ENCODE measurements at regions not wholly inside any gene's neighbourhood (a gene's known extent, or its start where the extent isn't known, plus 50 kb on each side); places are given as distances from the start of the nearest gene placed in this dataset.

DNA sequence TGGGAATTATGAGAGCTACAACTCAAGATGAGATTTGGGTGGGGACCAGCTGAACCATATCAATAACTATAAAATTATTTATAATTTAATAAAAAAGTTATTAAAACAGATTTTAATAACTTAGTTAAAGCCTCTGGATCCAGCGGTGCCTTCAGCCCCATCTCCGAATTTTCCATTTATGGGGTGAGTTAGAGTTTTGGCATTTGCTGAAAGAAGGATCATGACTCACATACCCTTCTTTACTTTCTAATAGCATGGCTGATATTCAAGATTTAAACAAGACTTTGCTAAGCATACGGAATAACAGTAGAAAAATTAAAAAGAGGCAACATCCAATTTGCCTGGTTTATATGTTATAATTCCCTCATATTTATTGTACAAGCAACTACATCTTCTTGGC, 94.5 kb downstream of the RDH14 start:
- DNase-seq (ENCODE audit: low spot score) = no peak

DNA sequence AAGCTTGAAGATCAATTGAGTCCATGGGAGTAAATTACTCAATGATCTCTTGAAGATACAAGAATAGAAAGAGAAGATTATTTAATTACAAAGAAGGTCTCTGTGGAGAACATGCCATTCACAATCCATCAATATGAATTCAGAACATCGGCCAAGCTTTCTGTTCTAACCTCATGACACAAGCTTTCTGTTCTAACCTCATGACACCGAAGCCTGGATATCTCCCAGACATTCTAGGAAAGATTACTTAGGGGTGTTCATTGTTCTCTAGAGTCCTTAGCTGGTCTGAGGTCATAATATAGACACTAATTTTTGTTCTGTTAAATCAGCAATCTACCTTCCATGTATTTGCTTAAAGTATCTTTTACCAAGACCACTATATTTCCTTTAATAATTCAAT, 95.5 kb downstream of the RDH14 start:
- DNase-seq (ENCODE audit: low spot score) = no peak

DNA sequence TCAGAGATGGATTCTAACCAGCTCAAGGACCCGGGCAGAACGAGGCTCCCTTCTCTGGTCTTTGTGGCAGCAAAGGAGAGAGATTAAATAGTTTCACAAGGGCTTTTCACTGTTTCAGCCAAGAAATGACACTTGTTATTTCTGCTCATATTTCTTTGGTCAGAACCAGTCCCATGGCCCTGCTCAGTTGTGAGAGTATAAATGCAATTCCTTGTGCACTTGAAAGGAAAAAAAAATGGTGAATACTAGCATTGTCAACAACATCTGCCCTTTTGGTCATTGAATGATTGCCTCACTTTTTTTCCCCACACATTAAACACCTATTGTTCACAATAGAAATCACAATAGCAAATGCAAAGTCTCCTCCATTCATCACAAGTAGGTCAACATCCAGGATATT, 104.4 kb downstream of the RDH14 start:
- no peak for DNase-seq (ENCODE audit: low spot score)

DNA sequence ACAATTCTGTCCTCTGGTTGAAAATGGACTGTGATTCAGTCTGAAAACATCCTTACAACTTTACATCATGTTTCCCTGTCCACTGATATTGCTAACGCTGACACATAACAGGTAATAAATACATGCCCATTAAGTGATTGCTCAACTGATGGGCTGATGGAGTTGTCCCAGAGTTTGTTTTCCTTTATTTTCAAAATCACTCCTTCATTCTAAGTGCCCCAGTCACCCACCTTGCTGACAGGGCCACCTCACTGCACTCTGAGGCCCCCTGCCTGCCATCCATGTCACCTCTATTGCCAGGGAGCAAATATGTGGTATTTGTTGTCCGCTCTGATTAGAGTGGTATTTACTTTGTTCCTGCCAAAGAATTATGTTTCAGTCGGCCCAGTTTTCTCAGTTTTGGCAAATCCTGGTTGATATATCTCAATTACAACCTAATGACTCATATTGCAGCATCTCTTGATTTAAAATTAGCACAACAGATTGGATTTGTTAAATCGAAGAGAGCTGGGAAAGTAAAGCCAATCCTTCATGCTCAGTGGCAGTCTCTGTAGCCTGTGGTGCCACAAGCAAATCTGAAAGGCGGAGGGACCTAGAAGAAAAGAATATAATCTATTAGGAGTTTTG, 105.1 kb downstream of the RDH14 start:
- peak; percentile 45 for DNase-seq (ENCODE audit: low spot score)

DNA sequence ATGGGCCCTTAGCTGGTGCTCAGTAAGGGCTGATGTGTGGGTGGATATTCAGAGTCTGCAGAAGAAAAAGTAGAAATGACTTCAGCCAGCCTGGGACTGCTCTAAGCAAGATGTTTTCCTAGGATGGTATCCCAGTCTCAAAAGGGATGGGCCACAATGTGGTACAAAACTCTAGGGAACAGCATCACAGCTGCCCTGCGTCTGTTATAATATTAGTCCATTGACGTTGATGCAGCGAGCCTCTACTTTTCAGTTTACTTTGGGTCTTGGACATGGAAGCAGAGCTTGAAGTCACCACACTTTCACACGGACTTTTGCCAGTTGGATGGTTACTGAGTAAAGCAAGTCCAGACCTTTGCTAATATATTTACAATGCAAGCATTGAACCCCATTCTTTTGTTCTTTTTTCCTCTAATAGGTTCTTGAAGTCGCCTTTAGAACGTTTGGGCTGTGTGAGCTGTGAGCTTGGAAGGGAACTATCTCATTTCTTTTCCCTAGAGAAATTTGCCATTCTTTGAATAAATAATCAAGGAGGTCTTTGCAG, 105.7 kb downstream of the RDH14 start:
- DNase-seq (ENCODE audit: low spot score) = no peak

DNA sequence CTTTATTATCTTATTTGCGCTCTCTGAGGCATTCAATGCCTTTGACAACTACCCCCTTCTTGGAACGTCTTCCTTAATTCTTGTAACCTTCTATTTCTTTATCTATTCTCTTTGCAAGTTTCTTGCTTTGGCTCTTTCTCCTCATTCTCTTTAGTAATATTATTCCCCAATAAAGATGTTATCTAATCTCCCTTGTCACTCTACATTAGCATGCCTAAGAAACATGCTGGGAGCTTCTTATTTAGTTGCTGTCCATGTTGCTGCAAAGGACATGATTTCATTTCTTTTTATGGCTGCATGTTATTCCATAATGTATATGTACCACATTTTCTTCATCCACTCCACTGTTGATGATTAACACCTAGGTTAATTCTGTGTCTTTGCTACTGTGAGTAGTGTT, 113.7 kb downstream of the RDH14 start:
- no peak for DNase-seq (ENCODE audit: low spot score)

DNA sequence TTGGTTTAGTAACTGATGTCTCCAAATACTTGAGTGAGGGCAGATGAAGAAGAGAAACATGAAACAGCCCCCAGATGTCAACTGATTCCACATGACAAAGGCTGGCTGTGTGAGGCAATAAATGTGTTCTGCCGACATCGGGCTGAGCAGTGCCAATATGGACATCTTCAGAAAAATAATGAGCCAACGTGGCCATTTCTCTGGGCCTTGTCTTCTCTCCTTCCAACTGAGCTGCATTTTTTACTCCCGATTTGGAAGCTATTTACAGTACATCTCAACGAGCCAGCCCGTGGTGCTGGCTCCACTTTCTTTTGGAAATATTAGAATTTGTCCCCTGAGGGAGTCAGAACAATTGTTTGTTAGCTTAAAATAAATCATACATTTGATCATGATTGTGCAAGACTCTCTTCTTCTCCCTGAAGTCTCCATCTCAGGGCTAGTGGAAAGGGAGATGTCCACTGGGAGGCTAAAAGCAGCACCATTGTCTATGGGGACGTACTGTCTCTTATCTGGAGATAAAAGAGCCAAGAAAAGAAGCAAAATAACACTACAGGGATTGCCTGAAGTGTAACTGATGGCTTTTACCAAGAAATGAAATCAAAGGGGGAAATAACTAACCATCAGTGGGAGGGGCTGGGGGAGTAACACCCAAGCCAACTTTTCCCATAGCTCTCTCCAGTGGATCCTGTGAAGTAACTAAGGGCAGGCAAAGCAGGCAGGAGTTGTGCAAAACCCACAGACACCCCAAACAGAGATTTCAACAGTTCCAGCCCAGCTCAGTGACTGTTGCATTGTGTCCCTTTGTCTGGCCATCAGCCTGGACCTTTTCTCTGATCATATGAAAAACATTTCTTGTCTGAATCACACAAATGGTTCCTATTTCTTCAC, 114.8 kb downstream of the RDH14 start:
- no peak for DNase-seq (ENCODE audit: low spot score)

DNA sequence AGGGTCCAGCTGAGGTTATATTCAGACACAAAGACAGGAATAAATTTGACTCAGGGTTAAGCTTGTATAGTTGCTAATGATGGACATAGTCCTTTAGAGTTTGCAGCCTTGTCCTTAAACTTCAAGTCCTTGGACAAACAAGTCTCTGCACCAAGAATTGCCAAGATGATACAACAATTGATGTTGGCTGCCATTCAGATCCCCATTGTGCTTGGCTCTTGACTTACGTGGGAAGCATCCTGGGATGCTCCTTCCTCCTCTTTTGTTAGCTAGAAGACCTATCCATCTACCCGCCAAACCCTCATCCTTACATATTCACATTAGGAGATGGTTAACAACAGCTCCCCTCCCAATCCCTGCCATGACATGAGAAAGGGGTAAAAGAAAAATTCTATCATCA, 115.6 kb downstream of the RDH14 start:
- DNase-seq (ENCODE audit: low spot score) = no peak

DNA sequence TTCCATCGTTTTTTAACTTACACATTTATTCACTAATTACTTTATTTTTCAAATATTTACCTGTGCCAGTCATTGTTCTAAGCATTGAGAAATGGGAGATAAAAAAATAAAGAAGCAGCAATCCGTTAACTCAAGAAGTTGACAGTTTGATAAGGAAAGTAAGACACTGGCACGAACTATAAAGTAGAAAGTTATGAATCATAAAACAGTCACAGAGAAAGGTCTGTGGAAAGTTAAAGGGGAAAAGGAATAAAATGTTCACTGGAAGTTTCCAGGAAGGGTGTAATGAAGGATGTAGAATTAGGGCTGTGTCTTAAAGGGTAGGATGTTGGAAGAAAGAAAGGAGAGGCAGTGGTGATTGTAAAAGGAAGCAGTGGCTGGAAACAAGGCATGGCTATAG, 118.9 kb downstream of the RDH14 start:
- DNase-seq (ENCODE audit: low spot score) = no peak

DNA sequence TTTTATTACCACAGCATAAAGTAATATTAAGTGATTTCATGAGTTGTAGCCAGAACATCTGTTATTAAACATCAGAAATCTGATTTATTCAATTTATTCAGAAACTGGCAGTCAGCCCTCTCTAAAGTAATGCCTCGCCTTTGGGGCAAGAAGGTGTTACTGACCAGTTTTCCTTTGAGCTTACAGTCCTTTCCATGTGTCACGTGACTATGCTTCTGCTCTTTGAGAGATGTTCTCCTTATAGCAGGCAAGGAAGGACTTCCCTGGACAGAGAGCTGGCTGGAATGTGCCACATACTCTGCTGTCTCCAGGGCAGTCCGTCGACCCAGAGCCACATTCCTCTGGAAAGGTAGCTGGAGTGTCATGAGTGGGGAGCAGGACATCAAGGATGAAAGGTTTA, 119.7 kb downstream of the RDH14 start:
- no peak for DNase-seq (ENCODE audit: low spot score)

DNA sequence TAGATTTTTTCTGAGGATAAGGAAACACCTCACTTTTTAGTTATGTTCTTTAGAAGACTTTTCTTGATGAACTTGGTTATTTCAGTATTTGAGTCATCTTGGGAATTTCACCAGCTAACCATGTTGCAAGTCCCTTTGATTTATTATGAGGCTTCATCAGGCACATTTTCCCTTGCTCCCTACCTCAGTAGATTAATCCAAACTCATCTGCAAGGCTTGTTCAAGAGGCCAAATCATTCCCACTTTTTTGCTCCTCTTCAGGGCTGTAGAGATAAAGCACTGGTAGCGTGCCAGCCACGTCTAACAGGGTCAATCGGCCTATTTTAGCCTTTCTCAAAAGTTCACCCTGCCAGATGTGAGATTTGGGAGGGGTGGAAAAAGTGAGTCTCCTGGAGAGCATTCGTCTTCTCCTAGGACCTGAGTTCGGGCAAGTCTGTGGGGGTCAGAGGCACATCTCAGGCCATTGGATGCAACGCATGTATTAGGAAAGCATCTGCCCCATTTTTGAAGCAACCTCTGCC, 120.3 kb downstream of the RDH14 start:
- no peak for DNase-seq (ENCODE audit: low spot score)

DNA sequence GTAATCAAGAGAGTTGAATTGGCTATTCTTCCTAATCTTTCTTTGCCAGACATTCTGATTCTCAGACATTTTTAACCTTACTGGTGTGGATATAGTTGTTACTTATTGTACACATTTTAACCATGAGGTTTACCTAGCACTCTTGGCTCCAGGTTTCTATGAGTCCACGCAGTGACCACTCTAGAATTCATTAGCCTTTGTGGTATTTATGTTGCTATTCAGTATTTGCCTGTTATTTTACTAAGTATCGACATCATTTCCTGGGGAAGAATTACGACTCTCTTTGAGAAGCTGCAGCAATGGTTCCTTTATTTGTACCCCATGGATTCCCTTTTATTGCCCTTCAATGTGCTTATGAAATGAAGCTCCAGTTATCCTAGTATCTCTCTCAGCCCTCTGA, 120.7 kb downstream of the RDH14 start:
- DNase-seq (ENCODE audit: low spot score) = no peak

DNA sequence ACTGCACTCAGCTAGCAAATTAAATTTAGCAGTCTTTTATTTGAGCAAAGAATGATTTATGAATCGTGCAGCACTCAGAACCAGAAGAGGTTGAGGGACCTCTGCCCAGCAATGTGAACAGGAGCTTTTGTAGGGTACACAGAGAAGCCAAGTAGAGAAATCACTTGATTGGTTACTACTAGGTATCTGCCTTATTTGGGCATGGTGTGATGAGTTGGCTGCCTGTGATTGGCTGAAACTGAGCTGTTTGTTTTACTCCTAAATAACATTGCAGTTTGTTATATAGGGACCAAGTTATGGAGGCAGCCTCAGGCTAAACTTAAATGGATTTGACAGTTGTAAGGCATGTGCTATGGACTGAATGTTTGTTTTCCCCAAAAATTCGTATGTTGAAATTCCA, 122.5 kb downstream of the RDH14 start:
- no peak for DNase-seq (ENCODE audit: low spot score)

DNA sequence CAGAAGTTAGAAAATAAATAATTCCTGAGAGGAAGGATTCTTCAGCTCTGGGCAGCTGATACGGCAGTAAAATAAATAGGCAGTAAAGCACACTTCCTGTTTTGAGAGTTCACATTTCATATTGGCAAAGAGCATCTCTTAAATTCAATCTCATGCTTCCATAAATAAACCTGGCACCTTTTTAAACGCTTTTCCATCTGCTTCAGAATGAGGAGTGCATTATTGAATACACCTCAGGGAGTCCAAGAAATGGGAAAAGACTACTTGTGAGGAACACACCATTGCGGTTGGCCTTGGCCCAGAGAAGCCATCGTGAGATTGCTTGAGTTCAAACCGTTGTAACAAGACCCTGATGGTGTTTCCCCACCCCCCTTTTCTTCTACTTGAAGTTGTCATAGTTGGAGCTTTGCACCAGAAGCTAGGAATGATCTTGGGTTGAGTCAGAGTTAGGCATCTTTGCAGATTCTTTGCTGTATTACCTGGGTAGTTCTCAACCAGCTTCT, 123.9 kb downstream of the RDH14 start:
- no peak for DNase-seq (ENCODE audit: low spot score)

DNA sequence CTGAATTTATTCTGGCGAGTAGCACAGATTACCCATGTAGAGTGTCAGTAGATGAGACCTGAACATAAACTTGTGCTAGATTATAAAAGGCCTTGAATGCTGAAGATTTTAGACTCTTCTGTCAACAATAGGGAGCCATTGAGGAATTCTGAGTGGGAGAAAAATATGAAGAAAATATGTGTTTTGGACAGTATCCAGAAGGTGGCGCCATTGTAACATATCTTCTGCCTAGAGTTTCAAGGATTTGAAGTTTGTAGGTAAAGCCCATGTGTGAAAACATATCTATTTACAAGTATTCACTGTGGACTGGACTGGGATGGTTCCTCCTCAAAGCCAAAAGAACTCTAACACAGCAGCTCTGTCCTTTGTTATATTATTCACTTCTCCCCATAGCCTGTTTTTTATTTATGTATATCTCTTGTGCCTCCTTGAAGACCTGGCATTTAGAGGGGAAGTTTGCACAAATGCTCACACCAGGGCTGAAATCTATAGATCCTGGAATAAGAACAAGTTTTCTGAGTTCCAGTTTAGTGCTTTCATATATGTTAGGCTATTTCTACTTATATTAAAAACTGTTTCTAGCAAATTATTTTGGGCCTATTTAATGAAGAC, 124.9 kb downstream of the RDH14 start:
- peak; percentile 59 for DNase-seq (ENCODE audit: low spot score)

DNA sequence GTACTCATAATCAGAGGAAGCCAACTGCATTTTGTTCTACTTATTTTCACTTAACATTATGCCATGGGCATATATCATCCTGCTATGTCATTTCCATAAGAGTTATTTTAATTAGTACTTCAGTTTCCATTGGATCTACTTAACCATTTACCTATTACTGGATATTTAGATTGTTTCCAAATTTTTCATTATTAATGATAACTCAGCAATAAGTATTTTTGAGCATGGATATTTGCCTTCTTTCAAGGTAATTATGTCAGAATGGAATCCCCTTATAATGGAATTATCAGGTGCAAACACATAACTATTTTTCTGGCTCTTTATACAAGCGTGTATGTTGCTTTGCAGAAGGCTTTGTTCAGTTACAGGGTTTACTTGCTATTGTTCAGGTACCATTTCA, 126.6 kb downstream of the RDH14 start:
- no peak for DNase-seq (ENCODE audit: low spot score)

DNA sequence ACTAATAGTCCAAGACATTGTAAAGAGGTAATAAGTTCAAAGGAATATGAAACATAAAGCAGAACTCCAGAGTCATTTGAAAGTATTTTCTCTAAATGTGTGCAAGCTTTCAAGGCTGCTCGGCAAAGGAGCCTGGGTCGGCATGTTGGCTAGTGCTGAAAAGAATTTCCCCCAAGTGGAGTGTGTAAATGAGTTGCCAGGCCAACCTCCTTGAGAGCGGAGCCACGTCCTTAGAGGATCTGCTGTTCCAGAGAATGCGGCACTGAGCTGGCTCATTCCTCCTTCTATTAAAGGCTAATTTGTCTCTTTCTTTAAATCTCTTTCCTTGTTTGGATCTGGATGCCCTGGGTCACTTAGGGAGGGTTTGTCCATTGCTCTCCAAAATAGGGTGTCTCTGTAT, 127.5 kb downstream of the RDH14 start:
- peak; percentile 60 for DNase-seq (ENCODE audit: low spot score)

DNA sequence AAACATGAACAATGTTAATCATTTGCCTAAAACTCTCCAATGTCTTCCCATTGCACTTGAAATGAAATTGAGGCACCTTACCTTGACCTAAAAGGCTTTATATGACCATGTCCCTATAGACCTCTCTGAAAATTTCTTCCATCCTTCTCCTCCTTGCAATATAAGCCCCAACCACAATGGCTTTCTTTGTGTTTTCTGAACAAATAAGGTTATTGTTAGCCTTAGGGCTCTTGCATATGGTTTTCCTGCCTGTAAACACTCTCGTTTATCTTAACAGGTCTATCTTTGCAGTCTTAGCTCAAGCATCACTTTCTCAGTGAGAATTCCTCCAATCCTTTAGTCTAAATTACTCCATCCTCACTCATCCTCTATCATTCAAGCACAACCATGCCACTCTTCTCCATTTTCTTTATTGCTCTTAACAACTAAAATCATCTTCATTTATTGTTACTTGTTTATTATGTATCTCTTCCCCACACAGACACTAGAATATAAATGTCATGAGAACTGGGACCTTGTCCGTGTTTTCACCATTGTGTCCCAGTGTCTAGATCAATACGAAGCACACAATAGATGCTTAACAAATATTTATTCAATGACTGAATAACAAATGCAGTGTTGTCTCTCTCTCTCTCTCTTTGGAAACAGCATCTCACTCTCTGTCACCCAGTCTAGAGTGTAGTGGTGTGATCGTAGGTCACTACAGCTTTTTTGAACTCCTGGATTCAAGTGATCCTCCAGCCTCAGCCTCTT, 129.3 kb downstream of the RDH14 start:
- no peak for DNase-seq (ENCODE audit: low spot score)

DNA sequence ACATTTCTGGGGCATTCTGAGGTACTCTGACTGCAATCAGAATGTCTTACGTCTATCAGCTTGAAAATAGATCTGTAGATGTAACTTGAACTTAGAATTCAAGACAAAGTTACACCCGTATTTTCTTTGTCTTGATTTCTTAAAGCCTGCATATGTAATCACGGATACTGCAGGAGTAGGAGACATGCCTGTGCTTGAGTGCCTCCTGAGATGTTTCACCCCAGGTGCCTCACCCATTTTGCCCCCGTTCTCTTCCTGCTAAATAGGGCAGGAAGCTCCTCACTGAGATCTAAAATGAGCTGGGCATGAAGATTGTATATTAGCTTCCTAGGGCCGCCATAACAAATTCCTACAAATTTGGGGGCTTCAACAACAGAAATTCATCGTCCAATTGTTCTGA, 131.9 kb downstream of the RDH14 start:
- DNase-seq (ENCODE audit: low spot score) = no peak

DNA sequence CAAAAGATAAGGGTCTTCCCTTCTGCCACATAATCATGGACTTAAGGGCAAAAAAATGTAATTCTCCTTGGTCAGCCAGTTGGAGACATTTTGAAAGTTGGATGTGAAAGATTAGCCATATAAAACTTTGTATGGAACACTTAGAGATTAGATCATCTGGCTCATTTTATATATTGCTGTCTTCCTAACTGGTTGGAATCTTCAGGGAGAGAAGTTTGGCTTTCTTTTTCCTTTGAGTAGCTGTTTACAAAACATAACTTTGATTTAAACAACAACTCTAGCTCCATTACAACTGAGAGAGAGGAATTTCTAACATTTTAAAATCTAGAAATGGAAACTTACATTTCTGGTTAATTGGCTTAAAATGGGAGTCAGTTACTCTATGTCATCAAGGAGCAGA, 132.7 kb downstream of the RDH14 start:
- no peak for DNase-seq (ENCODE audit: low spot score)

DNA sequence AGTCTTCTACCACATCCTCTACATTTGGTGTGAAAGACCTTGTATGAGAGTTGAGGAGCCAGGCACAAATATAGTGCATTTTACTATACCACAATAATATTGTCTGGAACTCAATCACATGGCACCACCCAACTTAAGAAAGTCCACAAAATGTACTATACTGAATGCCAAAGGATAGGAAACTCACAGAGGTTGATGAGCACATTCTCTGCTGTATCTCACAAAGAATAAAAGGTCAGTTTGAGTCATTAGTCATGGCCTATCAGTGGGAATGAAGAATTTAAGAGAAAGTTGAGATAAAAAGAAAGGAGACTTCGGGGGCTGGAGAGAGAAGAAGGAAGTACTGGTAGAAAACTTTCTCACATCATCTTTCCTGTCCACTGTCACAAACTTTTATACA, 134.3 kb downstream of the RDH14 start:
- DNase-seq (ENCODE audit: low spot score) = no peak

DNA sequence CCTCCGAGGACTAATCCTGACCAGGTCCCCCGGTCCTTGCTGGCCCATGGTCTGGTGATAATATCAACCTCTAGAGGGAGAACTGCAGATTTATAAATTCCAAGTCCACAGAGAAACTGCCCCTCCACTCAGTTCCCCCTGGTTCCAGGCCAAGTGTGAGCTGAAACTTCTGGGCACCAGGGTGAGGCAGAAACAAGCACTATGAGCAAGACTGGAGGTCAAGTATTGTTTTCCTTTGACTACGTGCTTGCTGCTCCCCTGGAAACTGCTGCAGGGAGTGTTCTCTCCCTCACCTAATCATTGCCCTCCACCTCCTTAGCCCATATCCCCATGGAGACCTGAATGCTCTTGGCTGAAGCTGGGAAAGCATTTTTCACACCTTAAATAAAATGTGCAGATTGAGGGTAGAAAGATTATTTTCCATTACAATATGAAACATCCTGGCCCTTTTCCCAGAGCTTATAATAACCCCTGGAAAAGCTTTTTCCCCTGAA, 135.2 kb downstream of the RDH14 start:
- DNase-seq (ENCODE audit: low spot score) = no peak

Measured in Ammon's horn (tissue), 1 donor.